A673 (cell line): ENCODE measurements at regions not wholly inside any gene's neighbourhood (a gene's known extent, or its start where the extent isn't known, plus 50 kb on each side); places are given as distances from the start of the nearest gene placed in this dataset.

Source experiments
- BruUV-seq: library from RNA; stranded (reverse); fragments of 400-500 nt; replicated peaks from 2 replicates; lab custom pipeline; 2021; lab: Mats Ljungman, UMichigan
- CTCF ChIA-PET: fragments of 300-600 bp; sonication (Branson Sonifier 250); formaldehyde crosslinking; loops from one replicate; lab custom pipeline; 2022; ENCODE audit warnings: antibody characterized with exemption; lab: Charles Lee
- POLR2A ChIA-PET: fragments of 300-600 bp; sonication (Branson Sonifier 250); formaldehyde crosslinking; loops from one replicate; lab custom pipeline; 2022; ENCODE audit warnings: antibody characterized with exemption; ENCODE audit not compliant: low non-redundant PET; lab: Charles Lee
- DNase-seq: peaks from one replicate; pipeline ENCODE4 v3.0.0-alpha.2; 2015; ENCODE audit warnings: low spot score
- H3K27ac ChIP-seq: fragments of 200-600 bp; sonication (generic); 2 replicates; pipeline ENCODE4 v1.5.1; 2016; ENCODE audit warnings: mixed run types, low read depth, mild to moderate bottlenecking, mixed read lengths, antibody characterized with exemption, low read length; ENCODE audit not compliant: poor library complexity, severe bottlenecking
- H3K27me3 ChIP-seq: fragments of 200-600 bp; sonication (generic); replicated peaks from 2 replicates; pipeline ENCODE4 v1.6.1; 2017; ENCODE audit warnings: mixed run types, low read depth, mild to moderate bottlenecking, mixed read lengths, antibody characterized with exemption, low read length; ENCODE audit not compliant: insufficient read depth, poor library complexity
- H3K36me3 ChIP-seq: fragments of 200-600 bp; sonication (generic); 2 replicates; pipeline ENCODE4 v1.6.1; 2016; ENCODE audit warnings: mixed run types, mild to moderate bottlenecking, mixed read lengths, antibody characterized with exemption, low read length; ENCODE audit not compliant: insufficient read depth, poor library complexity, severe bottlenecking
- H3K4me1 ChIP-seq: fragments of 200-600 bp; sonication (generic); 2 replicates; pipeline ENCODE4 v1.6.1; 2017; ENCODE audit warnings: mixed run types, mild to moderate bottlenecking, mixed read lengths, antibody characterized with exemption, low read length; ENCODE audit not compliant: insufficient read depth, poor library complexity, severe bottlenecking
- H3K4me3 ChIP-seq: fragments of 200-600 bp; sonication (generic); 2 replicates; pipeline ENCODE4 v1.5.1; 2016; ENCODE audit warnings: low read depth, mixed run types, mild to moderate bottlenecking, mixed read lengths, low read length; ENCODE audit not compliant: poor library complexity, severe bottlenecking
- H3K9me3 ChIP-seq: fragments of 200-600 bp; sonication (generic); 2 replicates; pipeline ENCODE4 v1.6.1; 2016; ENCODE audit warnings: mixed run types, low read depth, mild to moderate bottlenecking, mixed read lengths, antibody characterized with exemption, low read length; ENCODE audit not compliant: poor library complexity, severe bottlenecking
- CTCF ChIP-seq: fragments of 300-800, 200-600 bp; sonication (generic); conservative IDR thresholded peaks from 2 replicates; pipeline ENCODE4 v1.5.1; 2017; ENCODE audit warnings: low read depth, mild to moderate bottlenecking, antibody characterized with exemption, low read length, moderate library complexity, mixed read lengths
- EZH2 ChIP-seq: fragments of 200-600 bp; sonication (generic); IDR thresholded peaks from 2 replicates; pipeline ENCODE4 v1.6.1; 2017; ENCODE audit warnings: borderline replicate concordance, low read depth, mild to moderate bottlenecking, mixed read lengths, antibody characterized with exemption, low read length; ENCODE audit not compliant: poor library complexity, severe bottlenecking
- intact Hi-C: fragments of 100-400 bp; cut with micrococcal nuclease; formaldehyde crosslinking; loops from one replicate; pipeline ENCODE4 v1.10.0; 2022; ENCODE audit not compliant: unreplicated experiment

DNA sequence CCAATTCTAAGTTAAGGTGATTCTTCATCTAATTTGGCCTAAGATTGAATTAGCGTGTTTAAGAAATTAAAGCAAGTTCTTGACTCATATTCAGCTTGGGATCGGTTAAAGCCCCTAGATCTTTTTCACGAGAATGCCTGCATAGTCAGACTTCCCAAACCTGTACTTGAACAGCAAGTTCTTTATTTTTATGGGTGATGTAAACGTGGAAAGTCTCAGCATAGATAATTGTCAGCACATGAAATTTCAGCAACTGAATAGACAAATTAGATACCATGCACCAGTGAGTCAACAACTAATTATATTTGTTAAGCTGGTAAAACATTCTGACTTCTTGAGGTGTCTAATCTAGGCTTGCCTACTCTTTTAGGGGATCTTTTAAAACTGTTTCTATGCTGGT lies 183.1 kb upstream of the TNFAIP3 start:
- no peak overlapping the region for H3K4me3 ChIP-seq
- no peaks in the 10 kb centered on the region for H3K4me1 ChIP-seq
- TF ChIP-seq CTCF: no peak
- TF ChIP-seq EZH2: no peak
- DNase-seq: no peak
- intact Hi-C loops: no loop called here
- no TSS peak for BruUV-seq
- POLR2A ChIA-PET: no interaction called here
- H3K27me3 ChIP-seq: no peaks in the 10 kb centered on the region
- H3K9me3 ChIP-seq: no peaks in the 10 kb centered on the region
- H3K36me3 ChIP-seq: no peaks in the 10 kb centered on the region
- no peak overlapping the region for H3K27ac ChIP-seq
- CTCF ChIA-PET: no interaction called here

DNA sequence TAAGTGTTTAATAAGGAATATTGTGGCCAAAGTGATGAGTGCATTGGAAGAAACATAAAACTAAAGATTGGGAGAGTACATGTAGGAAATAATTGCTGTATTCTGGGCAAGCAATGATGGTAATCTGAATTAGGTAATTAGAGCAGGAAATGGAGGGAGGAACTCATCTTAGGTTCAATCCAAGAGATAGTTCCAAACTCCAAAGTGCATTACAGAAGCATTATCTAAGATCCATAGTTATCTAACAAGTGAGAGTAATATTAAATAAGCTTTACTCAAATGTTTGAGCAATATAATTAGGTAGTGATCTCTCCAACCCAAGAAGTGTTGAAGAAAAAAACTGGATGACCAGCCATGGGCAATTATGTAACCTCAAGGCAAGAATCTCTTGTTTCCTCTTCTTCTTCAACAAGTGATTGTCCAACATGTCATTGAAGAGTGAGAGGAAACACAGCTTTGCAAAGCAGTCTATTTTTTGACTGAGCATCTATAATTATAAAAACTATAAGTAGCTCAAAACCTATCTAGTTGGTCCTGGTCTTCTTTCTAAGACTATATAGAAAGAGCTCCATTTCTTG lies 181.2 kb upstream of the TNFAIP3 start:
- CTCF ChIA-PET: no interaction called here
- POLR2A ChIA-PET: no interaction called here
- no peak for DNase-seq
- Histone ChIP-seq H3K27me3 (no peaks in the 10 kb centered on the region), H3K4me3 (no peak overlapping the region), H3K36me3 (no peaks in the 10 kb centered on the region), H3K27ac (no peak overlapping the region), H3K9me3 (no peaks in the 10 kb centered on the region), H3K4me1 (no peaks in the 10 kb centered on the region)
- TF ChIP-seq CTCF: no peak
- TF ChIP-seq EZH2: no peak
- intact Hi-C loops: no loop called here
- no TSS peak for BruUV-seq

GRCh38 chr6:137687818-137688217 lies 179.2 kb upstream of the TNFAIP3 start:
- TF ChIP-seq EZH2 (no peak), CTCF (no peak)
- CTCF ChIA-PET: no interaction called here
- Histone ChIP-seq H3K4me3 (no peak overlapping the region), H3K27ac (no peak overlapping the region), H3K9me3 (no peaks in the 10 kb centered on the region), H3K27me3 (no peaks in the 10 kb centered on the region), H3K4me1 (no peaks in the 10 kb centered on the region), H3K36me3 (no peaks in the 10 kb centered on the region)
- no TSS peak for BruUV-seq
- no peak for DNase-seq
- intact Hi-C loops: no loop called here
- POLR2A ChIA-PET: no interaction called here
